ENCODE measurements at regions not wholly inside any gene's neighbourhood (a gene's known extent, or its start where the extent isn't known, plus 50 kb on each side); places are given as distances from the start of the nearest gene placed in this dataset.

DNA sequence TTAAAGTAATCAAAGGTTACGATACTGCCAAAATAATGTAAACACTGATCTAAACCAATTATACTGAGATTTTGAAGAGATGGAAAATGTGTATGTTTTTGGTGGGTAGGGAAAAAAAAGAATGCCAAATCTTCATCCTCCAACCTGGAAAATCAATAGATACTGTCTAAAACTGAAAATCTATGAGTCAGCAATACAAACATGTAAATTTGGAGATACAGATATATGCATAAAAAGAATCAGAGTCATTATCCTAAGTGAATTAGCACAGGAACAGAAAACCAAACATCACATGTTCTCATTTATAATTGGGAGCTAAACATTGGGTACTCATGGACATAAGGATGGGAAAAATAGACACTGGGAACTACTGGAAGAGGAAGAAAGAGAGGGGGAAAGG is 197.4 kb upstream of the TRPC5 start:
- Mint-ChIP-seq H3K27me3 (ENCODE audit: insufficient read depth, low read depth, poor library complexity) (no peaks in the 10 kb centered on the region), H3K36me3 (ENCODE audit: low read depth) (no peaks in the 10 kb centered on the region), H3K4me1 (peaks cover 2% of the 10 kb centered on the region; the same call in 1 of the 3 replicates), H3K9me3 (no peaks in the 10 kb centered on the region), H3K4me3 (no peak overlapping the region), H3K27ac (no peak overlapping the region)
- Histone ChIP-seq H3K4me1 (ENCODE audit: insufficient read depth) (no peaks in the 10 kb centered on the region), H3K79me2 (replicated peaks; ENCODE audit: insufficient read depth) (no peaks in the 10 kb centered on the region), H3K4me3 (no peak overlapping the region), H3K27me3 (ENCODE audit: insufficient read depth) (no peaks in the 10 kb centered on the region), H3K9me2 (ENCODE audit: insufficient read depth) (no peaks in the 10 kb centered on the region), H3K36me3 (ENCODE audit: insufficient read depth) (no peaks in the 10 kb centered on the region), H3K4me2 (no peak overlapping the region), H3F3A (replicated peaks; ENCODE audit: low read depth) (no peaks in the 10 kb centered on the region), H4K20me1 (replicated peaks; ENCODE audit: insufficient read depth) (no peaks in the 10 kb centered on the region), H3K27ac (ENCODE audit: low read depth) (no peak overlapping the region), H2AFZ (no peak overlapping the region)
- no peak for TF ChIP-seq POLR2AphosphoS5 (IDR thresholded peaks at IDR 0.05; ENCODE audit: low read depth)
- no peak for TF ChIP-seq CREB1 (CRISPR knock-in tag; IDR thresholded peaks at IDR 0.05; ENCODE audit: low read depth)
- TF ChIP-seq NANOG (IDR thresholded peaks at IDR 0.05; ENCODE audit: borderline replicate concordance) = no peak
- TF ChIP-seq ZNF331 (CRISPR knock-in tag; IDR thresholded peaks at IDR 0.05; ENCODE audit: low read depth) = no peak
- TF ChIP-seq, protein P1, sequence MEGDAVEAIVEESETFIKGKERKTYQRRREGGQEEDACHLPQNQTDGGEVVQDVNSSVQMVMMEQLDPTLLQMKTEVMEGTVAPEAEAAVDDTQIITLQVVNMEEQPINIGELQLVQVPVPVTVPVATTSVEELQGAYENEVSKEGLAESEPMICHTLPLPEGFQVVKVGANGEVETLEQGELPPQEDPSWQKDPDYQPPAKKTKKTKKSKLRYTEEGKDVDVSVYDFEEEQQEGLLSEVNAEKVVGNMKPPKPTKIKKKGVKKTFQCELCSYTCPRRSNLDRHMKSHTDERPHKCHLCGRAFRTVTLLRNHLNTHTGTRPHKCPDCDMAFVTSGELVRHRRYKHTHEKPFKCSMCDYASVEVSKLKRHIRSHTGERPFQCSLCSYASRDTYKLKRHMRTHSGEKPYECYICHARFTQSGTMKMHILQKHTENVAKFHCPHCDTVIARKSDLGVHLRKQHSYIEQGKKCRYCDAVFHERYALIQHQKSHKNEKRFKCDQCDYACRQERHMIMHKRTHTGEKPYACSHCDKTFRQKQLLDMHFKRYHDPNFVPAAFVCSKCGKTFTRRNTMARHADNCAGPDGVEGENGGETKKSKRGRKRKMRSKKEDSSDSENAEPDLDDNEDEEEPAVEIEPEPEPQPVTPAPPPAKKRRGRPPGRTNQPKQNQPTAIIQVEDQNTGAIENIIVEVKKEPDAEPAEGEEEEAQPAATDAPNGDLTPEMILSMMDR (conservative IDR thresholded peaks at IDR 0.05; ENCODE audit: low read depth in 2 of 2) = no peak
- TF ChIP-seq, protein P2, sequence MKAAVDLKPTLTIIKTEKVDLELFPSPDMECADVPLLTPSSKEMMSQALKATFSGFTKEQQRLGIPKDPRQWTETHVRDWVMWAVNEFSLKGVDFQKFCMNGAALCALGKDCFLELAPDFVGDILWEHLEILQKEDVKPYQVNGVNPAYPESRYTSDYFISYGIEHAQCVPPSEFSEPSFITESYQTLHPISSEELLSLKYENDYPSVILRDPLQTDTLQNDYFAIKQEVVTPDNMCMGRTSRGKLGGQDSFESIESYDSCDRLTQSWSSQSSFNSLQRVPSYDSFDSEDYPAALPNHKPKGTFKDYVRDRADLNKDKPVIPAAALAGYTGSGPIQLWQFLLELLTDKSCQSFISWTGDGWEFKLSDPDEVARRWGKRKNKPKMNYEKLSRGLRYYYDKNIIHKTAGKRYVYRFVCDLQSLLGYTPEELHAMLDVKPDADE (IDR thresholded peaks at IDR 0.05) = no peak
- TF ChIP-seq, protein P3, sequence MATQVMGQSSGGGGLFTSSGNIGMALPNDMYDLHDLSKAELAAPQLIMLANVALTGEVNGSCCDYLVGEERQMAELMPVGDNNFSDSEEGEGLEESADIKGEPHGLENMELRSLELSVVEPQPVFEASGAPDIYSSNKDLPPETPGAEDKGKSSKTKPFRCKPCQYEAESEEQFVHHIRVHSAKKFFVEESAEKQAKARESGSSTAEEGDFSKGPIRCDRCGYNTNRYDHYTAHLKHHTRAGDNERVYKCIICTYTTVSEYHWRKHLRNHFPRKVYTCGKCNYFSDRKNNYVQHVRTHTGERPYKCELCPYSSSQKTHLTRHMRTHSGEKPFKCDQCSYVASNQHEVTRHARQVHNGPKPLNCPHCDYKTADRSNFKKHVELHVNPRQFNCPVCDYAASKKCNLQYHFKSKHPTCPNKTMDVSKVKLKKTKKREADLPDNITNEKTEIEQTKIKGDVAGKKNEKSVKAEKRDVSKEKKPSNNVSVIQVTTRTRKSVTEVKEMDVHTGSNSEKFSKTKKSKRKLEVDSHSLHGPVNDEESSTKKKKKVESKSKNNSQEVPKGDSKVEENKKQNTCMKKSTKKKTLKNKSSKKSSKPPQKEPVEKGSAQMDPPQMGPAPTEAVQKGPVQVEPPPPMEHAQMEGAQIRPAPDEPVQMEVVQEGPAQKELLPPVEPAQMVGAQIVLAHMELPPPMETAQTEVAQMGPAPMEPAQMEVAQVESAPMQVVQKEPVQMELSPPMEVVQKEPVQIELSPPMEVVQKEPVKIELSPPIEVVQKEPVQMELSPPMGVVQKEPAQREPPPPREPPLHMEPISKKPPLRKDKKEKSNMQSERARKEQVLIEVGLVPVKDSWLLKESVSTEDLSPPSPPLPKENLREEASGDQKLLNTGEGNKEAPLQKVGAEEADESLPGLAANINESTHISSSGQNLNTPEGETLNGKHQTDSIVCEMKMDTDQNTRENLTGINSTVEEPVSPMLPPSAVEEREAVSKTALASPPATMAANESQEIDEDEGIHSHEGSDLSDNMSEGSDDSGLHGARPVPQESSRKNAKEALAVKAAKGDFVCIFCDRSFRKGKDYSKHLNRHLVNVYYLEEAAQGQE (IDR thresholded peaks at IDR 0.05; ENCODE audit: unreplicated experiment) = no peak
- ATAC-seq = no peak
- no peak for DNase-seq (ENCODE audit: low spot score)

DNA sequence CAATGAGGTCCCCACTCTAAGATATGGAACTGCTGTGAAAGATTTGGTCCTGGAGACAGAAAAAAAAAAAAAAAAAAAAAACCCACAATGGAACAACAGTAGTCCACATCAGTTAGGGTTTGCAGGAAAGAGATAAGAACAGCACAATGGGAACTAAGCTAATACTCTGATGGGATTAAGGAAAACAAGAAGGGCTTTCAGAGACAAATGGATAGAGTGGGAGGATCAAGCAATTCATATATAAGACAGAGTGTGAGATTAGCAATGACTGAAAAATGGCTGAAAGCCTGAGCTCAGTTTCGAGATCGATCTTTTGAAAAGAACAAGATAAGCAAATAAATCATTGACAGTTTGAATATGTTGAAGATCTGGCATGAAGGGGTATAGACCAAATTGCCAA is 188.4 kb upstream of the TRPC5 start:
- no peaks in the 10 kb centered on the region for H4K20me1 ChIP-seq (replicated peaks; ENCODE audit: insufficient read depth)
- H3K27me3 Mint-ChIP-seq (ENCODE audit: insufficient read depth, low read depth, poor library complexity) = peaks cover 2% of the 10 kb centered on the region
- H3F3A ChIP-seq (replicated peaks; ENCODE audit: low read depth) = no peaks in the 10 kb centered on the region

More for the DNA sequence above, 188.4 kb upstream of the TRPC5 start:
- Mint-ChIP-seq H3K27ac (no peak overlapping the region), H3K9me3 (no peaks in the 10 kb centered on the region), H3K4me3 (no peak overlapping the region), H3K36me3 (ENCODE audit: low read depth) (no peaks in the 10 kb centered on the region), H3K4me1 (peaks cover 8% of the 10 kb centered on the region)
- Histone ChIP-seq H3K4me3 (no peak overlapping the region), H3K27me3 (ENCODE audit: insufficient read depth) (no peaks in the 10 kb centered on the region), H2AFZ (no peak overlapping the region), H3K27ac (ENCODE audit: low read depth) (no peak overlapping the region), H3K4me1 (ENCODE audit: insufficient read depth) (no peaks in the 10 kb centered on the region), H3K9me2 (ENCODE audit: insufficient read depth) (no peaks in the 10 kb centered on the region), H3K36me3 (ENCODE audit: insufficient read depth) (no peaks in the 10 kb centered on the region), H3K79me2 (replicated peaks; ENCODE audit: insufficient read depth) (no peaks in the 10 kb centered on the region), H3K4me2 (no peak overlapping the region)
- no peak for DNase-seq (ENCODE audit: low spot score)
- no peak for TF ChIP-seq EZH2phosphoT487 (IDR thresholded peaks at IDR 0.05; ENCODE audit: unreplicated experiment)
- TF ChIP-seq, protein P2 (IDR thresholded peaks at IDR 0.05) = no peak
- TF ChIP-seq ZNF331 (CRISPR knock-in tag; IDR thresholded peaks at IDR 0.05; ENCODE audit: low read depth) = no peak
- no peak for TF ChIP-seq POLR2AphosphoS5 (IDR thresholded peaks at IDR 0.05; ENCODE audit: low read depth)
- no peak for TF ChIP-seq EZH2 (IDR thresholded peaks at IDR 0.05; ENCODE audit: low read depth, unreplicated experiment)
- TF ChIP-seq JUNB (IDR thresholded peaks at IDR 0.05; ENCODE audit: unreplicated experiment) = no peak
- no peak for ATAC-seq
